ENCODE measurements at regions not wholly inside any gene's neighbourhood (a gene's known extent, or its start where the extent isn't known, plus 50 kb on each side); places are given as distances from the start of the nearest gene placed in this dataset.

- TF ChIP-seq CREB5 (CRISPR knock-in tag; IDR thresholded peaks at IDR 0.05; ENCODE audit: low read depth) (no peak), RARB (CRISPR knock-in tag; IDR thresholded peaks at IDR 0.05) (no peak), ZFP30 (CRISPR knock-in tag; IDR thresholded peaks at IDR 0.05) (no peak), ZFP3 (CRISPR knock-in tag; IDR thresholded peaks at IDR 0.05) (no peak), POU6F1 (CRISPR knock-in tag; IDR thresholded peaks at IDR 0.05; ENCODE audit: borderline replicate concordance, low read depth) (no peak), CSRNP3 (CRISPR knock-in tag; IDR thresholded peaks at IDR 0.05) (no peak), ZC3H10 (CRISPR knock-in tag; IDR thresholded peaks at IDR 0.05) (no peak), ESRRG (CRISPR knock-in tag; IDR thresholded peaks at IDR 0.05) (no peak), TOX (CRISPR knock-in tag; IDR thresholded peaks at IDR 0.05; ENCODE audit: borderline replicate concordance) (no peak)
- TF ChIP-seq, protein P1, sequence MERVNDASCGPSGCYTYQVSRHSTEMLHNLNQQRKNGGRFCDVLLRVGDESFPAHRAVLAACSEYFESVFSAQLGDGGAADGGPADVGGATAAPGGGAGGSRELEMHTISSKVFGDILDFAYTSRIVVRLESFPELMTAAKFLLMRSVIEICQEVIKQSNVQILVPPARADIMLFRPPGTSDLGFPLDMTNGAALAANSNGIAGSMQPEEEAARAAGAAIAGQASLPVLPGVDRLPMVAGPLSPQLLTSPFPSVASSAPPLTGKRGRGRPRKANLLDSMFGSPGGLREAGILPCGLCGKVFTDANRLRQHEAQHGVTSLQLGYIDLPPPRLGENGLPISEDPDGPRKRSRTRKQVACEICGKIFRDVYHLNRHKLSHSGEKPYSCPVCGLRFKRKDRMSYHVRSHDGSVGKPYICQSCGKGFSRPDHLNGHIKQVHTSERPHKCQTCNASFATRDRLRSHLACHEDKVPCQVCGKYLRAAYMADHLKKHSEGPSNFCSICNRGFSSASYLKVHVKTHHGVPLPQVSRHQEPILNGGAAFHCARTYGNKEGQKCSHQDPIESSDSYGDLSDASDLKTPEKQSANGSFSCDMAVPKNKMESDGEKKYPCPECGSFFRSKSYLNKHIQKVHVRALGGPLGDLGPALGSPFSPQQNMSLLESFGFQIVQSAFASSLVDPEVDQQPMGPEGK (CRISPR knock-in tag; IDR thresholded peaks at IDR 0.05; ENCODE audit: borderline replicate concordance): no peak
These were observed 289.6 kb downstream of the CALCRL start for GRCh38 chr2:187158452-187158851.

Measured in SK-N-SH treated with all-trans-retinoic acid at 6 μM for 48 hours (cell line).